ENCODE measurements at regions not wholly inside any gene's neighbourhood (a gene's known extent, or its start where the extent isn't known, plus 50 kb on each side); places are given as distances from the start of the nearest gene placed in this dataset.

- DNase-seq (ENCODE audit: low read depth) = no peak
Observed at GRCh38 chr6:131383421-131384411, 189.3 kb upstream of the ARG1 start.

- no peak for DNase-seq (ENCODE audit: low read depth)
Observed at GRCh38 chr6:131387562-131388447, 185.2 kb upstream of the ARG1 start.

- no peak for DNase-seq (ENCODE audit: low read depth)
Observed at GRCh38 chr6:131390322-131390721, 182.7 kb upstream of the ARG1 start.

GRCh38 chr6:131391116-131391515 lies 181.9 kb upstream of the ARG1 start:
- no peak for DNase-seq (ENCODE audit: low read depth)

- no peak for DNase-seq (ENCODE audit: low read depth)
Observed at GRCh38 chr6:131393433-131393832, 179.6 kb upstream of the ARG1 start.

- no peak for DNase-seq (ENCODE audit: low read depth)
Observed at GRCh38 chr6:131394768-131395432, 178.1 kb upstream of the ARG1 start.

GRCh38 chr6:131398176-131398575 lies 174.8 kb upstream of the ARG1 start:
- no peak for DNase-seq (ENCODE audit: low read depth)

- no peak for DNase-seq (ENCODE audit: low read depth)
Observed at GRCh38 chr6:131399433-131399832, 173.6 kb upstream of the ARG1 start.

- DNase-seq (ENCODE audit: low read depth) = no peak
Observed at GRCh38 chr6:131400054-131400778, 172.8 kb upstream of the ARG1 start.

GRCh38 chr6:131400779-131401496 lies 172.1 kb upstream of the ARG1 start:
- no peak for DNase-seq (ENCODE audit: low read depth)

- no peak for DNase-seq (ENCODE audit: low read depth)
Observed at GRCh38 chr6:131408811-131409210, 164.2 kb upstream of the ARG1 start.

GRCh38 chr6:131410785-131411184 lies 162.2 kb upstream of the ARG1 start:
- no peak for DNase-seq (ENCODE audit: low read depth)

- no peak for DNase-seq (ENCODE audit: low read depth)
Observed at GRCh38 chr6:131412960-131413830, 159.8 kb upstream of the ARG1 start.

- DNase-seq (ENCODE audit: low read depth) = no peak
Observed at GRCh38 chr6:131413831-131414191, 159.2 kb upstream of the ARG1 start.

GRCh38 chr6:131414956-131415355 lies 158.1 kb upstream of the ARG1 start:
- no peak for DNase-seq (ENCODE audit: low read depth)

- DNase-seq (ENCODE audit: low read depth) = no peak
Observed at GRCh38 chr6:131418441-131418840, 154.6 kb upstream of the ARG1 start.

GRCh38 chr6:131419702-131420101 lies 153.3 kb upstream of the ARG1 start:
- DNase-seq (ENCODE audit: low read depth) = no peak

GRCh38 chr6:131424016-131424415 lies 149.0 kb upstream of the ARG1 start:
- DNase-seq (ENCODE audit: low read depth) = no peak

- DNase-seq (ENCODE audit: low read depth) = no peak
Observed at GRCh38 chr6:131424475-131424874, 148.6 kb upstream of the ARG1 start.

All from CMK (cell line).